NCI-H82 treated with DMSO at 0.1 percent for 48 hours (cell line): ENCODE measurements at regions not wholly inside any gene's neighbourhood (a gene's known extent, or its start where the extent isn't known, plus 50 kb on each side); places are given as distances from the start of the nearest gene placed in this dataset.

Experiments used
- DNase-seq: peaks from one replicate; lab custom pipeline; 2025; ENCODE audit not compliant: unreplicated experiment; lab: John Stamatoyannopoulos, UW

DNA sequence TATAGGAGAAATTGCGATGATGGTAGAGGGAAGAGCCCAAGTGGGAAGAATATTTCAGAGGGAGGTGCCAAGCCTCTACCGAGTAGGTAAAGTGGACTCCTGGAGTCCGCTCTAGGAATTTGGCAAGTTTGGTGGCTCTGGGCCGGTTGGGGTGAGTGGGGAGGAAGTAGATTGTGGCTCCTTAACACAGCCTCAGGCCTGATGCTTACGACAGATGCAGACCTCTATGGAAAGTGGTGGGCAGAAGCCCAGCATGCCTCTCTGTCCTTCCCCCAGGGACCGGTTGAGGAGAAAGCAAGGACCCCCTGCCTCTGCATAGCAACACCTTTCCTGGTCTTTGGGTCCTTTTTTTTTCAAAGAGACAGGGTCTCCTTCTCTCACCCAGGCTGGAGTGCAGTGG is 55.9 kb upstream of the SIAH1 start:
- DNase-seq, result no peak

DNA sequence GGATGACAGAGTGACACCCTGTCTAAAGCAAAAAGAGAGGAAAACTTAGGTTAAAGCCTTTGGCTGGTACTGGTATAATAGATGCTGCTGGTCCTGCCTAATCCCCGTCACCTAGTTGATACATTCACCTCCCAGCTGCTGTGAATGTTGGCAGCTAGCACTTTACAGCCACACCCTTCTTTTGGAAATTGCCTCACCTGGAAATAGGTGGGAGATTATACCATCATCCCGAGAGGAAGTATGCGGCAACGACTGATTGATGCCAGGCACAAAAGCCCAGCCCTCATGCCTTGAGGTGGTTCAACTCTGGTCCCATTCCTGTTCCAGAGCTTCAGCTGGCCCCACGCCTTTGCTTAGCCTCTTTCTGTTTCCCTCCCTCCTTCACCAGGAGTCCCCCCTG is 53.2 kb upstream of the SIAH1 start:
- no peak for DNase-seq

DNA sequence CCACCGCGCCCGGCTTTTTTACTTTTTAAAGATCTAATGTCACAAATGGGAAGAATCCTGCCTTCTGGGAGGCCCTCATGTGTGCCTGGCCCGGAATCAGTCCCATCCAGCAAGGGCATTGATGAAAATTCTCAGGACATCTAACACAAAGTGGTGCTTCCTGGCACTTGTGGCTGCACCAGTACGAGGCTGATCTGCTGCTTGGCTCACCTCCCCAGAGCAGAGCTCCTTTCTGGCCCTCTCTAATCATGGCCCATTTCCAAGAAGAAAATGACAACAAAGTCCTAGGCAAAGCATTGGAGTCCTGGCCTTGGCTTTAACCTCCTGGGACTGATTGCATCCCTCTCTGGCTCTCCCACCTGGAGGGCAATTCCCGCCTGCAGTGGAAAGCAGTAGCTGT is 50.7 kb upstream of the SIAH1 start:
- no peak for DNase-seq

DNA sequence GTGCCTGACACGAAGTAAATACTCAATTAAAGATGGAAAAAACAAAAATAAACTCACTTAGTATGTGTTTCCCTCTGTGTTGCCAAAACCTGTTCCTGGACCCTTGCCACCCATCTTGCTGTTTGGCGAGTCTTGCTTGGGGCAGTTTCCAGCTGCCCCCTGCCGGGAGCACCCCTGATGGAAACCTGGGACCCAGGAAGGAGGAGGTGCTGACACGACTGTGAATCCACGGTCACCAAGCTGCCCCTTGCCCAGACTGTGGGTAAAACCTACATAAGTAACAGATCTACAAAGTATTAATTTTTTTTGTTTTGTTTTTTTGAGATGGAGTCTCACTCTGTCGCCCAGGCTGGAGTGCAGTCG is 50.1 kb upstream of the SIAH1 start:
- DNase-seq, result no peak
